ENCODE measurements at regions not wholly inside any gene's neighbourhood (a gene's known extent, or its start where the extent isn't known, plus 50 kb on each side); places are given as distances from the start of the nearest gene placed in this dataset.

DNA sequence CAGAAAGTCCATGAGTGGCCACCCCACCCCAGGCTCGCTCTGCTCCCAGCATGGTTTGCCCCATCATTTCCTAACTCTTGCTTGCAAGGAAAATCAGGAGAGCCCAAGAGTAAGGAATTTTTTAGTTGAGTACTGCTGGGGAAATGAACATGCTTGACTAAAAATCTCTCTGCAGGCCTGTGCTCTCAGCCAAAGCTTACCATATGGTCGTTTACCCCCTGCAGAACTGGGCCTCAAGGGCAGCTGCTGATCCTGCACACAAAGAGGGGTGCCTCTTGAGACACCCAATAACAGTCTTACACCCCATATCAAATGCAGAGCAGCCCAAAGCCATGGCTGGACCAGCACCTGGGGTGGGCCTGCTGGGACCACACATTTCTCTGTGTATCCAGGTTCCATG lies 183.2 kb downstream of the CXCL12 start:
- TF ChIP-seq, protein P1, sequence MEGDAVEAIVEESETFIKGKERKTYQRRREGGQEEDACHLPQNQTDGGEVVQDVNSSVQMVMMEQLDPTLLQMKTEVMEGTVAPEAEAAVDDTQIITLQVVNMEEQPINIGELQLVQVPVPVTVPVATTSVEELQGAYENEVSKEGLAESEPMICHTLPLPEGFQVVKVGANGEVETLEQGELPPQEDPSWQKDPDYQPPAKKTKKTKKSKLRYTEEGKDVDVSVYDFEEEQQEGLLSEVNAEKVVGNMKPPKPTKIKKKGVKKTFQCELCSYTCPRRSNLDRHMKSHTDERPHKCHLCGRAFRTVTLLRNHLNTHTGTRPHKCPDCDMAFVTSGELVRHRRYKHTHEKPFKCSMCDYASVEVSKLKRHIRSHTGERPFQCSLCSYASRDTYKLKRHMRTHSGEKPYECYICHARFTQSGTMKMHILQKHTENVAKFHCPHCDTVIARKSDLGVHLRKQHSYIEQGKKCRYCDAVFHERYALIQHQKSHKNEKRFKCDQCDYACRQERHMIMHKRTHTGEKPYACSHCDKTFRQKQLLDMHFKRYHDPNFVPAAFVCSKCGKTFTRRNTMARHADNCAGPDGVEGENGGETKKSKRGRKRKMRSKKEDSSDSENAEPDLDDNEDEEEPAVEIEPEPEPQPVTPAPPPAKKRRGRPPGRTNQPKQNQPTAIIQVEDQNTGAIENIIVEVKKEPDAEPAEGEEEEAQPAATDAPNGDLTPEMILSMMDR (conservative IDR thresholded peaks at IDR 0.05 in 1 of 2, IDR thresholded peaks at IDR 0.05 in 1 of 2; ENCODE audit: extremely low read depth in 1 of 2, insufficient read depth in 1 of 2, low read depth in 1 of 2, low read length in 2 of 2), result no peak
- TF ChIP-seq EZH2 (IDR thresholded peaks at IDR 0.05; ENCODE audit: borderline replicate concordance, low read length), result no peak
